GM19395 (cell line): ENCODE measurements at regions not wholly inside any gene's neighbourhood (a gene's known extent, or its start where the extent isn't known, plus 50 kb on each side); places are given as distances from the start of the nearest gene placed in this dataset.

Source experiments
- ATAC-seq: cut with Tn5 transposase; IDR thresholded peaks from one replicate; pipeline ENCODE4 v1.9.1; 2021; ENCODE audit warnings: mild to moderate bottlenecking, moderate library complexity; ENCODE audit not compliant: unreplicated experiment

GRCh38 chr6:98579941-98580340 lies 254.4 kb upstream of the POU3F2 start:
- no peak for ATAC-seq

GRCh38 chr6:98581705-98582104 lies 252.7 kb upstream of the POU3F2 start:
- no peak for ATAC-seq

GRCh38 chr6:98583506-98583905 lies 250.9 kb upstream of the POU3F2 start:
- ATAC-seq, result no peak

GRCh38 chr6:98586163-98586562 lies 248.2 kb upstream of the POU3F2 start:
- no peak for ATAC-seq

GRCh38 chr6:98587555-98587954 lies 246.8 kb upstream of the POU3F2 start:
- no peak for ATAC-seq

- no peak for ATAC-seq
Observed at GRCh38 chr6:98589536-98589935, 244.8 kb upstream of the POU3F2 start.

- ATAC-seq, result no peak
Observed at GRCh38 chr6:98590136-98590681, 244.2 kb upstream of the POU3F2 start.

- no peak for ATAC-seq
Observed at GRCh38 chr6:98590997-98591396, 243.4 kb upstream of the POU3F2 start.

GRCh38 chr6:98593676-98594075 lies 240.7 kb upstream of the POU3F2 start:
- no peak for ATAC-seq

GRCh38 chr6:98601716-98602115 lies 232.7 kb upstream of the POU3F2 start:
- ATAC-seq, result no peak

- ATAC-seq, result no peak
Observed at GRCh38 chr6:98605705-98606104, 228.7 kb upstream of the POU3F2 start.

GRCh38 chr6:98627129-98627775 lies 207.1 kb upstream of the POU3F2 start:
- no peak for ATAC-seq

GRCh38 chr6:98633886-98634285 lies 200.5 kb upstream of the POU3F2 start:
- no peak for ATAC-seq

- ATAC-seq, result no peak
Observed at GRCh38 chr6:98634569-98634968, 199.8 kb upstream of the POU3F2 start.

GRCh38 chr6:98635191-98635590 lies 199.2 kb upstream of the POU3F2 start:
- ATAC-seq, result no peak

GRCh38 chr6:98636941-98637340 lies 197.4 kb upstream of the POU3F2 start:
- no peak for ATAC-seq

- no peak for ATAC-seq
Observed at GRCh38 chr6:98639089-98639635, 195.2 kb upstream of the POU3F2 start.

GRCh38 chr6:98640366-98640765 lies 194.0 kb upstream of the POU3F2 start:
- no peak for ATAC-seq

GRCh38 chr6:98641949-98642719 lies 192.2 kb upstream of the POU3F2 start:
- ATAC-seq, result no peak

GRCh38 chr6:98644063-98644462 lies 190.3 kb upstream of the POU3F2 start:
- no peak for ATAC-seq

GRCh38 chr6:98648211-98648914 lies 186.0 kb upstream of the POU3F2 start:
- no peak for ATAC-seq
